ENCODE measurements at regions not wholly inside any gene's neighbourhood (a gene's known extent, or its start where the extent isn't known, plus 50 kb on each side); places are given as distances from the start of the nearest gene placed in this dataset.

GRCh38 chr5:40171971-40172370 lies 507.7 kb upstream of the PTGER4 start:
- Histone ChIP-seq H2AFZ (ENCODE audit: low read length) (no peak overlapping the region), H3F3A (ENCODE audit: low read depth) (no peaks in the 10 kb centered on the region), H3K4me1 (ENCODE audit: insufficient read depth, low read length, poor library complexity, severe bottlenecking) (no peaks in the 10 kb centered on the region), H3K9me2 (replicated peaks; ENCODE audit: low read depth, low read length) (no peaks in the 10 kb centered on the region), H3K4me3 (ENCODE audit: low read length, poor library complexity, severe bottlenecking) (no peak overlapping the region), H3K27me3 (ENCODE audit: insufficient read depth, low read length, poor library complexity, severe bottlenecking) (no peaks in the 10 kb centered on the region), H3K36me3 (ENCODE audit: insufficient read depth, low read length) (no peaks in the 10 kb centered on the region), H3K9me3 (ENCODE audit: insufficient read depth, low read depth, low read length) (no peaks in the 10 kb centered on the region), H3K79me2 (ENCODE audit: insufficient read depth, low read length) (no peaks in the 10 kb centered on the region), H4K20me1 (ENCODE audit: insufficient read depth, low read length, poor library complexity, severe bottlenecking) (no peaks in the 10 kb centered on the region), H3K9ac (ENCODE audit: low read depth, low read length, poor library complexity, severe bottlenecking) (no peak overlapping the region), H3K4me2 (ENCODE audit: low read depth, low read length, poor library complexity, severe bottlenecking) (no peak overlapping the region)
- TF ChIP-seq EZH2phosphoT487 (IDR thresholded peaks at IDR 0.05; ENCODE audit: borderline replicate concordance) (no peak), CTCF (conservative IDR thresholded peaks at IDR 0.05; ENCODE audit: low read length) (no peak)

DNA sequence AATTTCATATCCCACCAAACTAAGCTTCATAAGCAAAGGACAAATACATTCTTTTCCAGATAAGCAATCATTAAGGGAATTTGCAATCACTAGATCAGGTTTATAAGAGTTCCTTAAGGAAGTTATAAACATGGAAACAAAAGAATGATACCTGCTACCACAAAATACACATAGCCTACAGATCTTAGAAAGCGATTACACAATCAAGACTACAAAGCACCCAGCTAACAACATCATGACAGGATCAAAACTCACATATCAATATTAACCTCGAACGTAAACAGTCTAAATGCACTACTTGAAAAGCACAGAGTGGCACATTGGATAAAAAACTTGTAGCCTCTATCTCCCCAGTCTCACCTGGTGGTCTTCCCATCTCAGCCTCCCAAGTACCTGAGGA lies 512.4 kb upstream of the PTGER4 start:
- Histone ChIP-seq H3K9ac (ENCODE audit: low read depth, low read length, poor library complexity, severe bottlenecking) (no peak overlapping the region), H3F3A (ENCODE audit: low read depth) (no peaks in the 10 kb centered on the region), H4K20me1 (ENCODE audit: insufficient read depth, low read length, poor library complexity, severe bottlenecking) (no peaks in the 10 kb centered on the region), H3K36me3 (ENCODE audit: insufficient read depth, low read length) (no peaks in the 10 kb centered on the region), H3K4me3 (ENCODE audit: low read length, poor library complexity, severe bottlenecking) (no peak overlapping the region), H2AFZ (ENCODE audit: low read length) (no peak overlapping the region), H3K27me3 (ENCODE audit: insufficient read depth, low read length, poor library complexity, severe bottlenecking) (no peaks in the 10 kb centered on the region), H3K9me3 (ENCODE audit: insufficient read depth, low read depth, low read length) (no peaks in the 10 kb centered on the region), H3K4me2 (ENCODE audit: low read depth, low read length, poor library complexity, severe bottlenecking) (no peak overlapping the region), H3K79me2 (ENCODE audit: insufficient read depth, low read length) (no peaks in the 10 kb centered on the region), H3K4me1 (ENCODE audit: insufficient read depth, low read length, poor library complexity, severe bottlenecking) (no peaks in the 10 kb centered on the region), H3K9me2 (replicated peaks; ENCODE audit: low read depth, low read length) (no peaks in the 10 kb centered on the region)
- TF ChIP-seq CTCF (conservative IDR thresholded peaks at IDR 0.05; ENCODE audit: low read length): no peak
- no peak for TF ChIP-seq EZH2phosphoT487 (IDR thresholded peaks at IDR 0.05; ENCODE audit: borderline replicate concordance)

DNA sequence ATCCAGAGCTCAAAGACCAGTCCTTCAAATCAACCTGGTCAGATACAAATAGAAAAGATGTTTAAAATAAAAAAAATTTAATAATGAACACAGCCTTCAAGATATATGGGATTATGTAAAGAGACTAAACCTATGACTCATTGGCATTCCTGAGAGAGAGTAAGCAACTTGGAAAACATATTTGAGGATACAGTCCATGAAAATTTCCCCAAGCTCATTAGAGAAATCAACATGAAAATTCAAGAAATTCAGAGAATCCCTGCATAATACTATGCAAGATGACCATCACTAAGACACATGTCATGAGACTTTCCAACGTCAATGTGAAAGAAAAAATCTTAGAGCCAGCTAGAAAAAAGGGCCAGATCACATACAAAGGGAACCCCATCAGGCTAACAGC lies 512.9 kb upstream of the PTGER4 start:
- Histone ChIP-seq H3K79me2 (ENCODE audit: insufficient read depth, low read length) (no peaks in the 10 kb centered on the region), H3K4me3 (ENCODE audit: low read length, poor library complexity, severe bottlenecking) (no peak overlapping the region), H3K4me2 (ENCODE audit: low read depth, low read length, poor library complexity, severe bottlenecking) (no peak overlapping the region), H3K9me3 (ENCODE audit: insufficient read depth, low read depth, low read length) (no peaks in the 10 kb centered on the region), H3K9ac (ENCODE audit: low read depth, low read length, poor library complexity, severe bottlenecking) (no peak overlapping the region), H2AFZ (ENCODE audit: low read length) (no peak overlapping the region), H3F3A (ENCODE audit: low read depth) (no peaks in the 10 kb centered on the region), H3K36me3 (ENCODE audit: insufficient read depth, low read length) (no peaks in the 10 kb centered on the region), H3K9me2 (replicated peaks; ENCODE audit: low read depth, low read length) (no peaks in the 10 kb centered on the region), H3K27me3 (ENCODE audit: insufficient read depth, low read length, poor library complexity, severe bottlenecking) (no peaks in the 10 kb centered on the region), H3K4me1 (ENCODE audit: insufficient read depth, low read length, poor library complexity, severe bottlenecking) (no peaks in the 10 kb centered on the region), H4K20me1 (ENCODE audit: insufficient read depth, low read length, poor library complexity, severe bottlenecking) (no peaks in the 10 kb centered on the region)
- no peak for TF ChIP-seq CTCF (conservative IDR thresholded peaks at IDR 0.05; ENCODE audit: low read length)

Measured in Loucy (cell line).